ENCODE measurements at regions not wholly inside any gene's neighbourhood (a gene's known extent, or its start where the extent isn't known, plus 50 kb on each side); places are given as distances from the start of the nearest gene placed in this dataset.

DNA sequence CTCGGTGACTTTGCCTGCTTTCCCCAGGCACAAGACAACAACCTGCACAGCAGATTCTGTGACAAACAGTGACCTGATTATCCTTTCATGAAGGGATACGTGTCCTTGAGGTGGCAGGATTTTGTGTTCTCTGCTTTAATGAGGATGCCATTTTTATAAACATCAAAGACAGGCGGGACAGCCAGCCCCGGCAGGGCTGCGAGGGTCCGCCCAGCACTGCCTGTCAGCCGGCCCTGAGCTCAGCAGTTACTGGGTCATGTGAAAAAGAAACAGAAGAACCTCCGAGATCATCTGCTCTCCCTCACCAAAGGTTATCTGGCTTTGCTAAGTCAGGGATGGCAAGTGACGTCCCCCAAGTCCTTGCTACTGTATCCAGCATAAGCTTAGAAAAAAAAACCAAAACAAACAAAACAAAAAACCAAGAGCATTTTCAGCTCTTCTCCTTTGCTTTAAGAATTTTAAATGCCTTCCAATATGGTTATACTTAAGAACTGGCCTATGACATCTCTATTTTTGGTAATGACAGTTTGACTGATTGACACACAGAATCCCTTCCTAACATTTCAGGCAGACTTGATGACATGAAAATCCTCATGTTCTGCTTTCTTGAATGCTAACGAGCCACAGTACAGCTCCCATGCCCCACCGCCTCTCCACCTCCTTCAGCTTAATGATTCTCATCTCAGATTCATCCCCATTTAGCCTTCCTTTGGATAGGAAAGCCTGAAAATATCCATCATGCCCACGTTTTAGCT lies 666.6 kb upstream of the ARGLU1 start:
- DNase-seq, result no peak

DNA sequence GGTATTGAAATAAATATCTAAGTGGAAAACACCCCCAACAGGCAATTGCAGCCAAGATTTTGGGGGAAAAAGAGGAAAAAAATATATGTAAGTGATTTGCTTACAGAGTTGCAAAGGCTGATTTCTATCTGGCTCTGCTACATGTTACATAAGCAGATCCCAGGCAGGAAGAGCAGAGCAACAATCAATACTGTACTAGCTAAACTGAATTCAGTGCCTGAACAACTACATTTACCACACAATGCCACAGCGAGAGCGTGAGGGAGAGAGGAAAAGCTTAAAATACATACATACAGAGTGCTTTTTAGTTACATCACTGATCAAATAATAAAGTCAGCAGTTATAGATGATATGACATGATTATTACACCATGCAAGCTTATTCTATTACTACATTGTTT lies 665.6 kb upstream of the ARGLU1 start:
- DNase-seq, result no peak

DNA sequence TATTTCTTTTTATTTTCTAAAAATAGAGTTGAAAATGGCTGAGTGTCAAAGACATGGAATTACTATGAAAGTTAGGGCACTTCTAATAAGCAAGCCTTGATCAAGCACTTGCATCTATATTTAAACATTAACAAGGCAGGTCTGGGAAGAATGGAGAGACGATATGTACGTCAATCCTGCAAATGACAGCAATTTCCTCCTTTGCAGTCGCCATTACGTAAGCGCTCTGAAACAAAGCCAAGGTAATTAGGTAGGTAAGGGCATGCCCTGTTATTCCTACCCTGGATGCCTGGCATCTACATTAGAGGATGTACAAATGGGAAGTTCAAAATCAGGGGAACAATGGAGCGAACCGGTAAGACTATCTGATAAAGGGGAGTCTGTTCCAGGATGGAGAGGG lies 664.0 kb upstream of the ARGLU1 start:
- no peak for DNase-seq

DNA sequence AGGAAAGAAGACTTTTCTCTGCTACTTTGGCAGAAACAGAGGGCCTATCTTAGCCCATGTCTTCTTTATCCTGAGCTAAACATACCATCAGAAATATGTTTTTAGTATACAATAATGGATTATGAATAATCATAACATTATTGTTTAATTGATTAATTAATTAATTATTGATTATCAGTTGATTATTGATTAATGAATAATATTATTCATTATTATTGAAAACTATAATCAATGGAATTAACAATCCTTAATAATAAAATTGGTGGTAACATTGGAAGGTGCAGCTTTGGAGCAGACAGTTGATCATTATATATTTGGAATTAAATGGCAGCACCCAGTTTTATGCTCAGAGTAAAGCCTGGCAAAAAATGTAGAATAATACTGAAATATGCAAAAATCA lies 655.9 kb upstream of the ARGLU1 start:
- DNase-seq, result no peak

DNA sequence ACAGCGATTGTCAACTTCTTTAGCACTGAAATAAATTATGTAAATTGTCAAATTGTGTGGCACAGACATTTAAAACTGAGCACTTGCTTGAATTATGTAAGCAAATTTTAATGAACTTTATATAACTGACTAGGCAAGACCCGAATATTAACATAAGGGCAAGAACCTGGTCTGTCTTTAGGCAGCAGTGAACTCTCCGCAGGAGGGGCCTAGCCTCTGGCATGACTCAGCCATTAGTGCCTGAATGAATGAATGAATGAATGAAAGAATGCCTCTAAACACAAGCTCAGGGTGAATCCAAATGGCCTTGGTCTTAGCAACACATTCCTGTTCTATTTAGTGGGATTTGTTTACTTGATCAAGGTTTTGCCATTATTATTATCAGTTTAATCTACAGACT lies 654.7 kb upstream of the ARGLU1 start:
- no peak for DNase-seq

DNA sequence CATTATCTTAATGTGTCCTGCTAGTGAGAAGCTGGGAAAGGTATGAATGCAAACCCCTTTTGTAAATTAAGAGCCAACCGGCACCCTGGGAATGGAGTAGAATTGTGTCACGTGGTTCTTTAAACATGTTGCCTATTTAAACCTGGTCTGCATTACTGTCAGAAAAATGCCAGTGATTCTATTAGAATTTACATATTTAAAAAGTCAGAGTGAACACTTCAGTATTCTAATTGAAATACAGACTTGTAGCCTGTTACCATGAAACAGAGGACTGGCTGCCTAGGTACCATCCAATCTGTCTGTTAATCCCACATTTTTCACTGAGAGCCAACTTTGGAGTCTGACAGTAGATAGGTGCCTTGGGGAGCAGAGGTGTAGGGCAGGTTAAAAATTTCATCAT lies 652.3 kb upstream of the ARGLU1 start:
- DNase-seq, result no peak

DNA sequence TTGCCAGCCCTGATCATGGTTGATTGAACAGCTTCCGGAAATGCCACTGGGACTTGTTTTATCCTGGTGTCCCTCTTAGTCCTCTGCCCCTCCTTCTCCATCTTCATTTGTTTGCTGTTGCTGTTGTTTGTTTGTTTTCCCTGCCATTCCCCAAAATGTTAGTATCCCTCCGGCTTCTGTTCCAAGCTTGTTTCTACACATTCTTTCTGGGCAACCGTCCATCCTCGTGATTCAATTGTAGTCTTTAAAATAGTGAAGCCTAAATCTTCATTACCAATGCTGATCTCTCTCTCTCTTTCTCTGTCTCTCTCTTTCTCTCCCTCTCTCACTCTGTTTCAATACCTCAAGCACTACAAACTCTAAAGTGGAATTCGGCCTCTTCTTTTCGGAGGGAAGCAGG lies 649.3 kb upstream of the ARGLU1 start:
- no peak for DNase-seq

DNA sequence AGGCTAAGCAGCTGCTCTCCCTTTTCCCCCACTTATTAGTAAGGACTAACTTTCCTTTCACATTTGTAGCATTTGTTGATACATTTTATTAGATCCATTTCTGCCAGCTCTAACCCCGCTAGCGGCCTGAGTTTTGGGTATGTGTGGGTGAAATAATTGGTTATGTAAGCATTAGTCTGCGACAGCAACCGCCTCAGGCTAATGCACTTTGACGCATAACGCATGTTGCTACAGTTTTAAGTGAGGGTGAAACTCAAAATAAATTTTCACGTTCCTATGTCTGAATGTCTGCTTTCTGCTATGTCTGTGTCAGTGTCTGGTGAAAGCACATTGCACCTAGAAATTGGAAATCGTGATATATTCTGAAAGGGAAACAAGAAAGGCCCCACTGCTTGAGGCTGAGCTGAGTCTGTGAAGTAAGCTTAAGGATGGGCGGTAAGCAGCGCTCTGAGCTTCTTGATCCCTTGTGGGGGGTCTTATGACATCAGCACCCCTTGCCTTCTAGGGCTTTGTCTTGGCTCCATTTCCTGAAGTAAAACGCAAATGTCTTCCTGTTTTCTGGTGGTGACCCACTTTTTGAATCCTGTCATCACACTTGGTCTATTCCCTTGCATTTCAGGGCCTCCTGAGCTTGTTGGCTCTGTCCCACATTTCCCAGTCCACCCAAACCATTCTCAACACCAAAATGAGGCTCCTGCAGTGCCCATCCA lies 648.3 kb upstream of the ARGLU1 start:
- no peak for DNase-seq

DNA sequence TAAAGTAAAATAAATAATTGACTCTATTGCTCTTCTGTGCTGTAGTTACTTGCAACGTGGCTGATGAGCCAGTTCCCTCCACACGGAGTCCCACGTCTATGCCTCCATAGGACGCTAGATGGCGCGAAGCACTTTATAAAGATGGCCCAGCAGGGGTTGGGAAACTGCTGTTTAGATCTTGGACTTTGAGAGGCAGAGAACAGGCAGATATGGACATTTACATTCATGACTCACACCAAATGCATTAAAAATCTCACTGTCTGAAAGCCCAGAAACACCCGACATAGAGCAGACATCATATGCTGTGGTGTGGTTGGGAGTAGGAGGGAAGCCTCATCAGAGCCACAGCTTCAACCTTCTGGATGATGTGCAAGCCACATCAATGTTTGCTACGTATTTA lies 643.1 kb upstream of the ARGLU1 start:
- peak; percentile 87 for DNase-seq

DNA sequence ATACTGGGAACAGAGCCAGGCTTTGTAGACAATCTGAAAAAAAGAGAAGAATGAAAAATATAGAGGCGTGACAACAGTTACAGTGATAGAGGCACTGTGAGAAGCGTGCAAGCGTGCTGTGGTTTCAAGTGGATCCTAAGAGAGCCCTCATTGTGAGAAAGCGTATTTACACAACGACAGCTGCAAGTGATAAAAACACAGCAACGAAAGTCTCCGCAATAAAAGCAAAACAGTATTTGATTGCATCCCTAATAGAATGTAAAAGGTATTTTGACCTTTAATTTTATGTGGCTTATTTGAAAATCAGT lies 642.7 kb upstream of the ARGLU1 start:
- DNase-seq, result peak; percentile 30

DNA sequence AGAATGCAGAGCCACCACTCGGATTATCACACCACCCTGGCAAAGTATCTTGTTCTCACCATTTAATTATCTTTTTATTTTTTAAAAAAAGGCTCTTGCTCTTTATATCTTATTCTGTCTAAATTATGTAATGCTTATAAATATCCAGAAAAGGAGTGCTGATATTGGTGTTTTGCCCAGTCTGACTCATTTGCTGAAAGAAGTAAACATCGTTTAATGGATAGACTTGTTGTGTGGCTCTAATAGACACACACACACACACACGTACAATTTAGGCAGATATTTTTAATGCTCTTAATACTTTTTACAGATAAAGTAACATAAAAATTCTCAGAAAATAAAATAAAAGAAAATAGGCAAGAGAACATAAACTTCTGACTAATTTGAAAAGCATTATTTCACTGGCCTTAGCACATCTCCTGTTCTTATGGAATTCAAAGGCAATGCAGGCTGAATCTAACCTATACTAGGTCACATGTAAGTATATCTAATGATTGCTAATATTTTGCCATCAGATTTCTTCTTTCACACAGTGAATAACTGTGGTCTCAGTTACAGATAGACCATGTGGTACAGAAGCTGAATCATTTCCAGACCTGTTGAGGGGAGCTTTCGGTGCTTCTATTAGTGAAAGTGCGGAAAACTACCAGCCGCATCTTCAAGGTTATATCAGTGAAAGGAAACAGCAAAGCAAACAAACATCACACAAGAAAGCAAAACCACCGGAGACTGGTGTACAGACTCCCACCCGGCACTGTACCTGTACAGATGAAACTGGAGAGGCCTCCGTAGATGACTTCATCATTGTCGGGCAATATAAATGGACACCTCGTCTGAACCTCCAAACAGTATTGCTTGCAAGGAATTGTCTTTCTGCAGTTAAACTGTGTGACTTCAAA lies 642.1 kb upstream of the ARGLU1 start:
- DNase-seq, result peak; percentile 3

DNA sequence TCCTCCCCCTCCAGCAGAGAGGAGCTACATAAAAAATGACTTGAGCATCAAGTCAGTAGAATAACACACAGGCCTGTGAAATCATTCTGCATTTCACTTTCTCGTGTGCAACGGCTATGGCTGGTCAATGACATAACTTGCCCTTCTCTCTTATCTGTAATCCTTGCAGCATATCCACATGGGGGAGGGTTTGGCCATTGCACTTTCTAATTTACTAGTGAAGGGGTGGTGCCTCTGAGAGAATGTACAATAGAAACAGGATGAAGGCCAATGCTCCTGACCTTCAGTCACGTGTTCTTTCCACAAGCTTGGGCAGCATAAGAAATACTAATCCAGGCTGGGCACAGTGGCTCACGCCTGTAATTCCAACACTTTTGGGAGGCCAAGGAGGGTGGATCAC lies 641.0 kb upstream of the ARGLU1 start:
- no peak for DNase-seq

DNA sequence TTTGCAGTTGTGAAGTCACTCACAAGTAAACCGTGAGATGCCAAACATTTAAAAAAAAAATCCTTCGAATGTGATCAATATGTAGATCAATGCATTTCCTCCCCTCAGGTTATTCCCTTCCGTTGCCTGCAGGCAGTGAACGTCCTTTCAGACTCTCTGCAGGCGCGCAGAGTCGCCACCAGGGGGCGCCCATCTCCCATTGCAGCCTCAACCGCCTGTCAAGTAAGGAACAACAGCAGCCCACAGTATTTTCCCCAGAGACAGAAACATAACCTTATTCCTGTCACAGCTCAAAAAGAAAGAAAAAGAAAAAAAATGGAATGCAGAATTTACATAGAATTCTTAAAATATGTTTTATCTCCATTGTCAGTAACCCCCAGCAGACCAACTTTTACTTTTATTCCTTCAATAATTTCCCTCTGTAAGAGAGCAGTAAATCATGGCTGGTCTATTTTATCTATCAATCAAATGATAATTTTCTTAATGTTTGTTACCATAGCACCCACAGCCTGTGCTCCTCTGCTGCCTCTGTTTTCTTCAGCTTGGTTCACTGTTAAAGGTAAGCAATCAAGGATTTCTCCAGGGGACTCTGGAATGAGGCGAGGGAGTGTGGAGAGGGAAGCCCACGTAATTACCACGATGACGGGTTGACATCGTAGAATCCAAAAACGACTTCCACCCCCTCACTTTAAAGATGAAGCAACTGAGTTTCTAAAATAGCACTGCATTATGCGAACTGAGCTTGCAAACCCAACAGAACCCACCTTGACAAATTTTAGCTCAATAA lies 637.6 kb upstream of the ARGLU1 start:
- peak; percentile 51 for DNase-seq

DNA sequence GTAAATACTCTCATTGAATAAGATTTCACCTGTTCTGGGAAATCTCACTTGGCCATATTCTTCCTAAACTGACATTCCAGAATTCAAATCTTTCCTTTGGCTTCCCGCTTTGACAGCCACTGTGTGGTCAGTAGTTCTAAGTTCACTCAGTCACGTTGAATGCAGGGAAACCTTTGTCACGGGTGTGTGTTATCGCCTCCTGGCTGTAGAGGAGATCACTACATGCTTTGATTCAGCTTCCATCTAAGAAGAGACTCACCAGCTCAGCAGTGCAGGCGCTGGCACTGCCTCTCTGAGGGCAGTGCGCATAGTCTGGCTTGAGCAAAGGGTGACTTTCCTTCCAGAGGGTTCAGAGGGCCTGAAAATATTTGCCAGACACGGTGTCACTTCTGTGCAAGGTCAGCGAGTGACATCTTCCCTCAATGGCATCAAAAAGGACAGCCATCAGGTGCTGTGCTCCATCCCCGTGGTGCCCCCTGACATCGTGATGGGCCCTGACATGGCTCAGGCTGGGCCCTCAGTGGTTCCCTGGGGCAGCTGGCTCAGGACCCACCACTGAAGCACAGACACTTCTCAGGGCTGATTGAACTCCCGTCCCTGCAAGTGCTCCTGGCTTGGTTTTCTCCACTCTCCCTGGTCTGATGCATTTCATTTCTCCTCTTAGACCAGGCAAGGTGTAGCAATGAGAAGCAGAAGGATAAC lies 635.4 kb upstream of the ARGLU1 start:
- peak; percentile 2 for DNase-seq

DNA sequence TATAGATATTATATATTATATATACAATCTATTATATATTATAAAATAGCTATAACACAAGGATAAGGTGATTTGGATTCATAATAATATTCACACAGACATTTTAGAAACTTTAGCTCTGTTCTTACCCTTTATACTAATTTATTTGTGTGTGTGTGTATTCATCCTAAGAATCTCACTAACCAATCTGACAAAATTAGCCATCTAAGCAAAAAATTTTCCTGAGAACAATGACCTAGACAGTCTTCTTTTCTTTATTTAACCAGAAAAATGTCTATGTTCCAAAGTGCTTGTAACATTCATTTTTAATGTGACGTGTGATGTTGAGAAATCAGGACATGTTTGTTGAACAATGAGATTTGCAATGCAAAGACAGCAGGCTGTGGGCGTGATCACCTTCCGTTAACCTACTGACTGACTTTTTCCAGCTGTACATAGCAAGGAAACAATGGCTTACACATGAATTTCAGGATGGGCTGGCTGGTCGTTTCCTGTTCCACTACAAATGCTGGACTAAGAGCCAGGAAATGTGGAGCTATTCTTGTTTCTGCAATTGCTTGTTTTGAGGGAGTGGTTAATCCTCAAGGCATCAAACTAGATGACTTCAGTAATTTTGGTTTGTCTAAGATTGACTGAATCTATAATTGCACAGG lies 634.6 kb upstream of the ARGLU1 start:
- DNase-seq, result peak; percentile 1

DNA sequence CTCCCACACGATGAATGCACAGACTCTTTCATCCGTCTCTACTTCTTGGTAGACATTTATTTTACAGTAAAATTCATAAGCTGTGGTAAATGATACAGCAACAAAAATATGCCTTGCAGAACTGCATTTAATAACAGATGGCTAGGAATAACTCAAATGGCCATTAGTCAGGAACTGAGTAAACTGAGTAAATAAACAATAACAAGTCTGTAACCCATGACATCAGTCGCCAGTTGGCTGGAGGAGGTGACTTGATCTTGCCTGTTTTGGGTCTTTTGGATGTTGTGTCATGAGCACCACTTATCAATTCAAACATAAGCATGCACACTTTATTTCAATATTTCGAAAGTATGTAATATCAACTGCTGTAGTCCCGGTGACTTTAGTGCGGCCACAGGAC lies 632.6 kb upstream of the ARGLU1 start:
- DNase-seq, result no peak

DNA sequence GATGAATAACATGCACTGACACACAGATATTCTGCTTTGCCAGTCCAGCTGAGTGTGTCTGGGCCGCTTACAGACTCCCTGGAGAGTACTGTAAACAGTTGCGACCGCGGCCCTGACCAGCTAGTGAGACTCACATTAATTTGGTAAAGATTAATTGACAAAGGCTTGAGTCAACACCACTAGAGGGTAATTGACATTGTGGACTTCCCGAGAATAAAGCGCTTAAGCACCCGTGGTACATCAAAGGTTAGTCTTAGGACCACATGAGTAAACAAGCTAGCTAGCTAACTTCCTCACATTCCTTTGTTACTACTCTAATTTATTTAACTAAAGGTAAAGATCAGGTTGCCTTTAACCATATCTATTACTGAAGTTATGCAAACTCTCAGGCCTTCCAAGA lies 624.4 kb upstream of the ARGLU1 start:
- DNase-seq, result no peak

DNA sequence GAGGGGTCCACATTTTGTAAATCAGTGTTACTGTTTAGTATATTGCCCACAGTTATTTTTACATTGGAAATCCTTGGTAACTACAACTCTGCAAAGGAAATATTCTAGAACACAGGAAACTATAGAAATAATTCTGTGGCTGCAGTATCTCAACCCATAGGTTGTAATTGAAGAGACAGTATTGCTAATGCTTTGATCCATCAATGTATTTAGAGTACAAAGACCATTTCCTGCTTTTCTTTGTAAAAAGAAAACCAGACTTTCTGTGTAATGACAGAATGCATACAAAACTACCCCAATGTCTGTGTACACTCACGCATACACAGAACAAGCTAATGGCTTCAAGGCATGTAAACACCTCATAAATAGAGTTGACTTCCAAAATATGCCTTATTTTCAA lies 622.1 kb upstream of the ARGLU1 start:
- no peak for DNase-seq

DNA sequence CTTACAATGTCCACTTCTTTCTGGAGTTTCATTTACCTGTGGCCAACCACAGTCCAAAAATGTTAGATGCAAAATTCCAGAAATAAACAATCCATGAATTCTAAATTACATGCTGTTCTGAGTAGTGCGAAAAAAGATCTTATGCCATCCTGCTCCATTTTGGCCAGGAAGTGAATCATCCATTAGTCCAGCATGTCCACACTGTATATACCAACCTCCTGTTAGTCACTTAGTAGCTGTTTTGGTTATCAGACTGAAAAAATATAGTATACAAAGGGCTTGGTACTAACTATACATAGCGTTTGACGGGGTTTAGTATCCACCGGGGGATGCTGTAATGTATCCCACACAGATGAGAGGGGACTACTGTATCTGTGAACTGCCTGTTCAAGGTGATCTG lies 618.0 kb upstream of the ARGLU1 start:
- DNase-seq, result no peak

DNA sequence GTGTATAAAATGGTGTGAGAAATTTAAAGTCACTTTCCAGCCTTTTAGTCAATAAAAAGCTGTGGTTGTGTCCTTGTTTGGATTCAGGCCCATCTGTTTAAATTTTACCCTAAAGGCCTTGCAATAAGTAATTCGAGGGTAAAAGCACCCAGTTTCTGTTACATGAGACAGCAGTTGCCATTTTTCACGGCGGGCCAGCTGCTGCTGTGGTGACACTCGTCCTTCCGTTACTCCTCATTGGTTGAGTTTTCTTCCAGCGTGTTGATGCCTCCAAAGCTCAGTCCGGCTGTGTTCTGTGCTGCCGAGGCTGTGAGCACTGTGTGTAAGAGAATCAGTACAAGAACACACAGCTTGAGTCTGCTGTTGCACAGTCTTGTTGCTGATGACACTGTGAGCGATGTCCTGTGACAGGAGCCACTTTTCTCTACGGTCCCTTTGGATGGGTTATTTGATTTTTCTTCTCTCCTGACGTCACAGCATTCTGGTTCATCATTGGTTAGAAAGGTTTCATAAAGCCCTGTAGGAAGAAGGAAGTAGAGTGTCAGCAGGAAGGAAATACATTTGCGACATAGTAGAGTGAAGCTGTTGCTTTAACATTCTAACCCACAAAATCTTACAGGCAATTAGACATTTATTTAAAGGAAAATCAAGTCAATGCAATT lies 602.5 kb upstream of the ARGLU1 start:
- no peak for DNase-seq

DNA sequence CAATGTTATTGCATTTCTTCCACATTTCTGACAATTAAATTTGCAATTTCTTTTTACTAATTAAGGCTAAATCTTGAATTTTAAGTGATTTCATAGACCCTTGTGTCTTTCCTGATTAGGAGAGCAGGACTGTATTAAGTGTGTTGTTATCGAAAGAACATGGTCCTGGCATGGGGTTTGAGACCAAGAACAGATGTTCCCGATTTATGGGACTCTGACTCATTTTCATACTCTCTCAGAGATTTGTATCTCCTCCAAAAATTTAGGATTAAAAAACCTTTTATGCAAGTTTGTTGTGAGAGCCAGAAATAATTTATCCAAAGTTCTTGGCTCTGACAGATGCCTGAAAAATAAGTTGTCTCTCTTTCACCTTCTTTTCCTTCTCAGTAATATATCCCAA lies 589.3 kb upstream of the ARGLU1 start:
- DNase-seq, result peak; percentile 40

Data from fibroblast of skin of right biceps (primary cell).